ENCODE measurements at regions not wholly inside any gene's neighbourhood (a gene's known extent, or its start where the extent isn't known, plus 50 kb on each side); places are given as distances from the start of the nearest gene placed in this dataset.

- no peak overlapping the region for H3K4me3 ChIP-seq (ENCODE audit: low read depth, low read length)
- TF ChIP-seq CTCF (IDR thresholded peaks at IDR 0.05; ENCODE audit: borderline replicate concordance, insufficient read depth, low read depth, low read length) = no peak
Measured at GRCh38 chr20:50276119-50277063, 85.8 kb downstream of the CEBPB start.

GRCh38 chr20:50277064-50277415 lies 86.4 kb downstream of the CEBPB start:
- no peak for TF ChIP-seq CTCF (IDR thresholded peaks at IDR 0.05; ENCODE audit: borderline replicate concordance, insufficient read depth, low read depth, low read length)
- no peak overlapping the region for H3K4me3 ChIP-seq (ENCODE audit: low read depth, low read length)

DNA sequence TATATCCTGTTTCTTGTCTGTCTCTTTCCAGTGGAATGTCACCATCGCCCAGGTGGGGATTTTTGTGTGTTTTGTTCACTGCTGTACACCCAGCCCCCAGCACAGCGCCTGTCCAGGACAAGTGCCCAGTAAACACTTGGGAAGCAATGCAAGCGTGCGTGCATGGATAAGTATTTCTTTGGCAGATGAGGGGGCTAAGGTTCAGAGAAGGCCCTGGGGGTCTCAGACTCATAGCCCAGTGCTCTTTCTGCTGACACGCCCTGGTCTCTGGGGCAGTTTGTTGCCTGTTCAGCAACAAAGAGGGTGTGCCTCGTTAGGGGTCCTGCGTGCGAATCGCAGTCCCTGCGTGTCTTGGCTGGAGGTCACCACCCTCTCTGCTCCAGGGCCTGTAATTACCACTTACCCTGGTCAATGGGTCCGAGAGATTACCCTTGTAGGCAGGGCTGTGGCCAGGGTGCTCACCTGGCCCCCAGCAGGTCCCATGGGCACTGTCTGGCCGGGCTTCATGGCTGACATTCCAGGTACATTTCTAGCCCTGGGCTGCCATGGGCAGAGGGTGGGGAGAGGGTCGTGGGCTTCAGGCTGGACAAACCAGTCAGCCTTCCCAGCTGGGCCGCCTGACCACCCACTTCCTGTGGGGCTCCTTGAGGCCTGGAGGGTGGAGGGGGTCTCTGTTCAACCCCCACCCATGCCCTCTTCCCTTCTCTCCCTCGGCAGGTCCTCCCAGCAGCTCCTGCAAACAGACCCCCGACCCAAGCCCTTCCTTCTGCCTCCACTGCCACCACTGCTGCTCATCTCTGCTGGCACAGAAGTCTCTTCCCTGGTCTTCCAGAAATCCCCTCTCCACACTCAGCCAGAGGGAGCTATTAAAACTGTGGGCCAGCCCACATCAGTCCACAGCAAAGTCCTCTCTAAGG lies 87.1 kb downstream of the CEBPB start:
- H3K4me3 ChIP-seq (ENCODE audit: low read depth, low read length) = no peak overlapping the region
- TF ChIP-seq CTCF (IDR thresholded peaks at IDR 0.05; ENCODE audit: borderline replicate concordance, insufficient read depth, low read depth, low read length) = no peak

DNA sequence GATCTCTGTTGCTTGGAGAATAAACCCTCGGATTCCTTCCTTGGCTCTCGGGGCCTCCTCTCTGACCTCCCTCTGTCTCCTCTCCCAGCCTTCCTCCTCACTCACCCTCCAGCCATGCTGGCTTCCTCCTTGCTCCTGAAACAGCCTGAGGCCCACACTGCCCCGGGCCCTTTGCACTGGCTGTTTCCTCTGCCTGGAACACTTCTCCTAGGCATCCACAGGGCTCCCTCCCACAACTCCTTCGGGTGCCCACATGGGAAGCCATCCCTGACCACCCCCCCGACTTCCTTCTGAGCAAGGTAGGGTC lies 87.7 kb downstream of the CEBPB start:
- TF ChIP-seq CTCF (IDR thresholded peaks at IDR 0.05; ENCODE audit: borderline replicate concordance, insufficient read depth, low read depth, low read length) = no peak
- H3K4me3 ChIP-seq (ENCODE audit: low read depth, low read length) = no peak overlapping the region

DNA sequence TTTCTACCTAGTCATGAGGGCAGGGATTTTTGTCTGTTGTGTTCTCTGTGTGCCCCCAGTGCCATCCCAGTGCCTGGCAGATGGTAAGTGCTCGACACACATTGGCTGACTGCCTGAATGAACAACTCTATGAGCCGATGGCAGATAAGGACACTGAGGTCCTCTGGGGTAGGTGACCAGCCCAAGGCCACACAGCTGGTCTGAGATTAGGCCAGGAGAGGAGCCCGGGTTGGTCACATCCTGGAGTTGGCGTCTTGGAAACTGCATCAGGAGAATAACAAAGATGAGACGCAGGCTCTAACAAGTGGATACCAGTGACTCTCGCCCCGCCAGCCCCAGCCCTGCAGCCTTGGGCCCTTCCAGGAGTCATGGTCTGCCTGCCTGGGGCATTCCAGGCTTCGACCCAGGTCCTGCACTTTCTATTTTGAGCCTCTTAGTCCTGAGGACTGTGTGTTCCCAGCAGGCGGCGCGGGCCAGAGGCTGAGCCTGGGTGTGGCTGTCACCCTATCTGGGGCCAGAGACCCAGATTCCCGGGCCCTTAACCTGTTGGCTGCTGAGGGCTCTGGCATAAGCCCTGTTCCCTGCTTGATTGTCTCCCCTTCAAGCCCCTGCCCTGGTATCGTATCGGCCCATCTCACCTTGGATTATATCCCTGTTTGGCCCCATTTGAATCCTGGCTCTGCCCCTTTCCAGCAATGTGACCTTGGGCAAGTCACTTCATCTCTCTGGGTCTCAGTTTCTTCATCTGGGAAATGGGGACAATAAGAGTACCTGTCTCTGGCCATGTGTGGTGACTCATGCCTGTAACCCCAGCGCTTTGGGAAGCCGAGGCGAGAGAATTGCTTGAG lies 88.3 kb downstream of the CEBPB start:
- H3K4me3 ChIP-seq (ENCODE audit: low read depth, low read length) = no peak overlapping the region
- no peak for TF ChIP-seq CTCF (IDR thresholded peaks at IDR 0.05; ENCODE audit: borderline replicate concordance, insufficient read depth, low read depth, low read length)

- H3K4me3 ChIP-seq (ENCODE audit: low read depth, low read length) = no peak overlapping the region
- no peak for TF ChIP-seq CTCF (IDR thresholded peaks at IDR 0.05; ENCODE audit: borderline replicate concordance, insufficient read depth, low read depth, low read length)
Measured at GRCh38 chr20:50279988-50280850, 89.6 kb downstream of the CEBPB start.

All from GM12875 (cell line).